RWPE1 (cell line): ENCODE measurements at regions not wholly inside any gene's neighbourhood (a gene's known extent, or its start where the extent isn't known, plus 50 kb on each side); places are given as distances from the start of the nearest gene placed in this dataset.

ENCODE experiments used
- CTCF ChIA-PET: fragments of 350-600 bp; sonication (Branson Sonifier 250); formaldehyde crosslinking; extraction: SDS; loops from one replicate; lab custom pipeline; 2021; lab: Yijun Ruan, JAX
- POLR2A ChIA-PET: fragments of 400-600 bp; formaldehyde crosslinking; extraction: SDS; loops from one replicate; lab custom pipeline; 2020; ENCODE audit warnings: antibody characterized with exemption; ENCODE audit not compliant: low non-redundant PET; lab: Yijun Ruan, JAX
- DNase-seq: peaks from one replicate; pipeline ENCODE4 v3.0.0; 2012; ENCODE audit warnings: low spot score
- H3K27ac ChIP-seq: fragments of 450-650 bp; 2 replicates; pipeline ENCODE4 v1.5.1; 2017
- TF ChIP-seq, protein P1 (sequence below): fragments of 450-650 bp; conservative IDR thresholded peaks from 2 replicates; pipeline ENCODE4 v1.5.1; 2017; ENCODE audit warnings: low read depth, mild to moderate bottlenecking

DNA sequence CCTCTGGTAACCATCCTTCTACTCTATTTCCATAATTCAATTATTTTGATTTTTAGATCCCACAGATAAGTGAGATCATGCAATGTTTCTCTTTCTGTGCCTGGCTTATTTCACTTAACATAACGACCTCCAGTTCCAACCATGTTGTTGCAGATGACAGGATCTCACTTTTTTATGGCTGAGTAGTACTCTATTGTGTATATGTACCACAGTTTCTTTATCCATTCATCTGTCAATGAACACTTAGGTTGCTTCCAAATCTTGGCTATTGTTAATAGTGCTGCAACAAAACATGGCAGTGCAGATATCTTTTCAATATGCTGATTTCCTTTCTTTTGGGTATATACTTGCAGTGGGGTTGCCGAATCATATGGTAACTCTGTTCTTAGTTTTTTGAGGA, 286.4 kb upstream of the C11orf87 start:
- H3K27ac ChIP-seq = no peak overlapping the region
- POLR2A ChIA-PET = no interaction called here
- no peak for DNase-seq
- TF ChIP-seq, protein P1, sequence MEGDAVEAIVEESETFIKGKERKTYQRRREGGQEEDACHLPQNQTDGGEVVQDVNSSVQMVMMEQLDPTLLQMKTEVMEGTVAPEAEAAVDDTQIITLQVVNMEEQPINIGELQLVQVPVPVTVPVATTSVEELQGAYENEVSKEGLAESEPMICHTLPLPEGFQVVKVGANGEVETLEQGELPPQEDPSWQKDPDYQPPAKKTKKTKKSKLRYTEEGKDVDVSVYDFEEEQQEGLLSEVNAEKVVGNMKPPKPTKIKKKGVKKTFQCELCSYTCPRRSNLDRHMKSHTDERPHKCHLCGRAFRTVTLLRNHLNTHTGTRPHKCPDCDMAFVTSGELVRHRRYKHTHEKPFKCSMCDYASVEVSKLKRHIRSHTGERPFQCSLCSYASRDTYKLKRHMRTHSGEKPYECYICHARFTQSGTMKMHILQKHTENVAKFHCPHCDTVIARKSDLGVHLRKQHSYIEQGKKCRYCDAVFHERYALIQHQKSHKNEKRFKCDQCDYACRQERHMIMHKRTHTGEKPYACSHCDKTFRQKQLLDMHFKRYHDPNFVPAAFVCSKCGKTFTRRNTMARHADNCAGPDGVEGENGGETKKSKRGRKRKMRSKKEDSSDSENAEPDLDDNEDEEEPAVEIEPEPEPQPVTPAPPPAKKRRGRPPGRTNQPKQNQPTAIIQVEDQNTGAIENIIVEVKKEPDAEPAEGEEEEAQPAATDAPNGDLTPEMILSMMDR = no peak
- CTCF ChIA-PET = no interaction called here

DNA sequence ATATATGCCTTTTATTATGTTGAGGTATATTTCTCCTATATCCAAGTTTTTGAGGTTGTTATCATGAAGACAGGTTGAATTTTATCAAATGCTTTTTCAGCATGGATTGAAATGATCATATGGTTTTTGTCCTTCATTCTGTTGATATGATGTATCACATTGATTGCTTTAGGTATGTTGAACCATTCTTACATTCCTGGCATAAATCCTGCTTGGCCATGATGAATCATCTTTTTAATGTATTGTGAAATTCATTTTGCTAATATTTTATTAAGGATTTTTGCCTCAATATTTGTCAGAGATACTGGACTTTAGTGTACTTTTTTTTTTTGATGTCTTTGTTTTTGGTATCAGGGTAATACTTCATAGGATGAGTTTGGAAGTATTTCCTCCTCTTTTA, 283.8 kb upstream of the C11orf87 start:
- DNase-seq = peak; percentile 6
- ChIA-PET POLR2A (no interaction called here), CTCF (no interaction called here)
- no peak overlapping the region for H3K27ac ChIP-seq
- TF ChIP-seq, protein P1 = no peak

DNA sequence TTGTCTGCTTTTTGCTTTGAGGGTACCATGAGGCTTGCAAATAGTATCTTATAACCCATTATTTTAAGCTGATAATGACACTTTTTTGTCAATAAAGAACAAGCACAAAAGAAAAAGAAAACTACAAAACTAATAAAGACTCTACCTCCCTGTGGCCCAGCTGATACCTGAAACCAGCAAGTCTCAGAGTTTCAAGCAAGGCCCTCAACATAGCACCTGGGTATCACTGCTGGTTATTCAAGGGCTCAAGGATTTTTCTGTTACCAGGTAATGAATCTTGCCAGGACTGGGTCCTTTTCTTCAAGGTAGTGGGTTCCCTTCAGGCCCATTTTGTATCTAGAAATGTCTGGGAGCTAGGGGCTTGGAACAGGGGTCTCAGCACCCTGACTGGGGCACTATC, 281.6 kb upstream of the C11orf87 start:
- CTCF ChIA-PET = no interaction called here
- TF ChIP-seq, protein P1 = no peak

DNA sequence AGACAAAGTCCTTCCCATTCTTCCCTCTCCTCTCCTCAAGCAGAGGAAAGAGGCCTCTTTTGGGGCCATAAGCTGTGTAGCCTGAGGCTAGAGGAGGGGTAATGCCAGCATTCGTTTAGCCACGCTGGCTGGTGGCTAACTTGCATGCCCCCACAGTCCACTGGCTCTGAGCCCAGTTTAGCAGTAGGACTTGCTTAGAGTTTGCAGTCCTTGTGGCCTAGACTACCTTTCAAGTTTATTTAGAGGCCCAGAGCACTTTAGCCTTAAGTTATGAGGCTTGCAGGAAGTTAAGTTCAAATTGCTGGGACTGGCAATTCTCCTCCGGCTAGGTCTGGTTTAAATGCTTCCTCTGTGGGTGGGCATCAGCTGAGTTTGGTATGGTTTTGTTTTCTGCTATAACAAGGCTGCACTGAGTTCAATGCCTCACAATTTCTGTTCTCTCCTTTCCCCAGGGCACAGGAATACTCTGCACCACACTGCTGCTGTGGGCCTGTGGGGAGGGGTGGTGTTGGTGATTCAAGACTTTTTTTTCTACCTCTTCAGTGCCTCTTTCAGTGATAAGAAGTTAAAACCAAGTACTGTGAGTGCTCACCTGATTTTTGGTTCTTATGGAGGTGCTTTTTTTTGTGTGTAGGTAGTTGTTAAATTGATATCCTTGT, 281.0 kb upstream of the C11orf87 start:
- no peak overlapping the region for H3K27ac ChIP-seq
- CTCF ChIA-PET = no interaction called here
- POLR2A ChIA-PET = no interaction called here

More for the DNA sequence above, 281.6 kb upstream of the C11orf87 start:
- no peak overlapping the region for H3K27ac ChIP-seq
- no peak for DNase-seq
- POLR2A ChIA-PET = no interaction called here

DNA sequence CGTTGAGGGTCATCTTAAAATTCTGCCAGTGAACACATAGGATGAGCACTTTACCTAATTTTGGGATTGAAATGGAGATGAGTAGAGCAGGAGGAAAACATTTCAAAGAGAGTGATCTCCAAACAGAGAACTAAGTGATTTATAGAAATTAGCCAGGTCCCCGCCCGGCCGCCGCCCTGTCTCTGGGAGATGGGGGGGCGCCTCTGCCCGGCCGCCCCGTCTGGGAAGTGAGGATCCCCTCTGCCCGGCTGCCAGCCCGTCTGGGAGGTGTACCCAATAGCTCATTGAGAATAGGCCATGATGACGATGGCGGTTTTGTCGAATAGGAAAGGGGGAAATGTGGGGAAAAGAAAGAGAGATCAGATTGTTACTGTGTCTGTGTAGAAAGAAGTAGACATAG, 276.7 kb upstream of the C11orf87 start:
- ChIA-PET POLR2A (no interaction called here), CTCF (no interaction called here)
- no peak overlapping the region for H3K27ac ChIP-seq
- DNase-seq = no peak
- TF ChIP-seq, protein P1 = no peak

More for the DNA sequence above, 281.0 kb upstream of the C11orf87 start:
- no peak for DNase-seq
- TF ChIP-seq, protein P1 = no peak

DNA sequence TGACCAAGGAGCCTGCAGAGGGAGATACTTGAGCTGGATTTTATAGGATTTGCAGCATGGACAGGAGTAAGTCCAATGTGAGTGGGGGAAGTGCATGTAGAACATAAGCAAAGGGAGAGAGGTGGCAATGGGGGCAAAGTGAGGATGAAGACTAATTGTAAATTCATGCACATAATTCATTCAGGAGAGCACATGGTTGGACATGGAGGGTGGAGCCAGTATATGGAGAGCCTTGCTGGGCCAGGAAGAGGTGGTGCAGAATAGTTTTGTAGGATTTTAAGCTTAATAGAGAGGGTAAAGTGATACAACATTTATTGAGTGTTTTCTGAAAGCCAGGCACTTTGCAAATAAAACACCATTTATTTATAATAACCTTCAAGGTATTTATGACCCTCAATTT, 274.3 kb upstream of the C11orf87 start:
- CTCF ChIA-PET = interaction anchor here (0.5 kb wide), 1 partner anchor 738 kb away, joined by 3 read pairs; no protein-coding TSS in a partner anchor

More for the DNA sequence above, 274.3 kb upstream of the C11orf87 start:
- TF ChIP-seq, protein P1 = no peak
- POLR2A ChIA-PET = no interaction called here
- no peak overlapping the region for H3K27ac ChIP-seq
- no peak for DNase-seq
